ENCODE measurements at regions not wholly inside any gene's neighbourhood (a gene's known extent, or its start where the extent isn't known, plus 50 kb on each side); places are given as distances from the start of the nearest gene placed in this dataset.
"Not testable (repeated sequence)": the region's sequence is repeated elsewhere in the genome, so short reads cannot be mapped to it uniquely, and the experiment has no call there.

DNA sequence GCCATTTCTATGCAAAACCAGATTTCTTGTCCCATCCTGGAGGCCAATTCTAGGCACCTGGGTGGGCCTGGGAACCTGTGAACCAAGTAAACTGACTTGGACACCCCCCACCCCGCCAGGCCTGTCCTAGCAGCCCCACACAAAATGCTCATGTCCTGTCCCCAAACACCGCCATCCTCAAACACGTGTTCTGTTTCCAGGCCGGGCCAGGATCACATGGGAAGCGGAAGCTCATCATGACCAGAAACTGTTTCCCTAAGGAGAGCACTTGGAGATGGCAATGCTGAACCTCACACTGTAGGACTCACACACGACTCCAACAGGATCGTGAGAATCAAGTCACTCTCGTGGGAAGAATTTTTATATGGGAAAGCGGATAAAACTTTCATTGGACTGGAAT lies 78.7 kb upstream of the DRD5 start:
- not testable (repeated sequence) for DNase-seq (ENCODE audit: low spot score)

DNA sequence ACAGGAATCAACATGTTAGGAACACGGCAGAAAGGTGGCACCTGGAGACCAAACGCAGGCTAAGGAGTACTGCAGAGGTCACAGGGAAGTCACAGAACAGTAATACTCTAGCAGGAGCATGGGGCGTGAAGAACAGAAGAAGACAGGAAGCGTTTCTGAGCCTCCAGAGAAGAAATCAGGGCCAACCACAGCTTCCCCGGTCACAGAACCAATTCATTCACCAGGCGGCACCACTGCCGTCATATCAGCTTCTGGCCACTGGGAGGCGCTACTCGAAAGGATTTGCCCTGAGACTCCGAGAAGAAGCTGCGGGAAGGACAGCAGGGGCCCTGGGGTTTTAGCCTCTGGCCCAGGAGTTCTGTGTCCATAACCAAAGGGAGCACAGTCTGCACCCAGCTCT lies 78.0 kb upstream of the DRD5 start:
- peak; percentile 27 for DNase-seq (ENCODE audit: low spot score)

DNA sequence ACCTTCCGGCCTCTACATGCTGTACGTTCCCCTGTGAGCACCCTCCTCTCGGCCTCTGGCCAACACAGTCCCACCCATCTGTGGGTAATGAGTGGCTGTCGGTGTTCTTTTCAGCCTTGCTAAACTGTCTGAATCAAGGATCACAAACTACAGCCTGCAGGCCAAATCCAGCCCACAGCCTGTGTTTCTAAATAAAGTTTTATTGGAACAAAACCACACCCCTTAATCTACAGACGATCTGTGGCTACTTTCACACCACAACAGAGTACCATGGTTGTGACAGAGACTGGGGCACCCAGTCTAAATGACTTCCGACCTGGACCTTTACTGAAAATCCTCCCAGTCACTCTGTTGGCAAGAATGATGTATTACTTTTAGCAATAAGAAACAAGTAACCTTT lies 77.3 kb upstream of the DRD5 start:
- DNase-seq (ENCODE audit: low spot score): not testable (repeated sequence)

DNA sequence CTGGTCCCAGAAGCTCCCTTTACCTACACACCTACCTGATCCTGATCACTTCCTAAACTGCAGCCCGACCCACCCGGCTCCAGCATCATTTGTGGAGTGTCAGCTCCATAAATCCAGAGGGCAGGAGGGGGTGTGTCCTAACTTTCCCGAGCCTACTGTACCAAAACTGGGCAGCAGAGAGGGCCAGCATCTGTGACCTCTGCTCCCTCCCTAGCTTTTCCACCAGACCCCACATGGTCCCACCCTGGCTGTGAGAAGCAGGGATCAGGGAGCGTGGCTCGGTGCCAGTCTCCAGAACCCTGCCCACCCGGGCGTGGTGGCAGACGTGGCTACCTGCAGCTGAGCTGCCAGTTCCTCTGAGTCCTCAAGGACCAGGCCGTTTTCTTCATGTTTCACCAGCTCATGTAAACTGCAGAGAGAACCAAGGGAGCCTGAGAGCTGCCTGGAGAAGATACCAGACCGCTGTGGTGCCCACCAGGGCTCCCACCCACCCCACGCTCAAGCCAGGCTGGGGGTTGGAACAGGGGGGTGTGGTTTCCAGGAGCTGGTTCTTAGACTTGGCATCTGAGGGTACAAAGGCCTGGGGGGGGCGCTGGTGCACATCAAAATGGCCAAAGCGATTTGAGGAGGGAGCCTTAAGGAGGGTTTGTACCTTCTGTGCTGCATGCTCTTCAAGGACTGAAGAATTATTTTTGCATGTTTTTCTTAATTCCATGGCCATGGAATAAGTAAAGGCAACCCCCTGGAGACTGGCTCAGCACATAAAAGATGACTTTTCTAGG lies 76.7 kb upstream of the DRD5 start:
- DNase-seq (ENCODE audit: low spot score): no peak

DNA sequence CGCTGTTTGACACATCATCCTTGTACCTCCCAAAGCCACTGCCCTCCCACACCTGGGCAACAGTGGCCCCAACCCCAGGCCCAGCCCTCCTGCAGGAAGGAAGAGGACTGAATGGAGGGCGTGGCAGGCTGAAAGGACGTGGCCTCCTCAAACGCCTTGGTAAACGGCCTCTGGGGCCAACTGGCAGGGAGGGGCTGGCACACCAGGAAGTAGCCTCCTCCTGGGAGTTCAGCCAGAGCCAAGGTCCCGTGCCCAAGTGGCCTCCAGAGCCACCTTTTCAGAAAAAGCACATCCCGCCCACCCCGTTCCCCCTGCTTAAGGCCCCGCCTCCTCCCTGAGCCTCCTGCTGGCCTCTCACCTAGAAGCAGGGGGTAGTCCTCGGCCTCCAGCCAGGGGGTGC lies 74.2 kb upstream of the DRD5 start:
- DNase-seq (ENCODE audit: low spot score): not testable (repeated sequence)

DNA sequence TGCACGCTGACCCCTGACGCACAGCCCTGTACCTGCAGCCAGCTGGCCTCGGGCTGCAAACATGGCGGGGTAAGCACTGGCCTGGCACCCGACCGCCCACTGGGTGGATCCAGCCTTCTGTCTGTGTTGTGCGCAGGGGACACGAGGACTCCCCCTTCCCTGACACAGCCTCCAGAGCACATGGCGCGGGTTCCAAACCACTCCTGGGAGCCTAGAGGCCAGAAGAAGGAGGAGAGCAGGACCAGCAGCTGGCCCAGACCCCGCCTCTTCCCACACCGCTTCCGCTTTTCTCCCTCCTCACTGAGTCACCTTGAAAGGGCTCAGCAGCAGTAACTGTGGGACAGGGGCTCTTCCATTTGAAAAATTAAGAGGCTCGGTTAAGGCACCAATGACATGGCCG lies 73.5 kb upstream of the DRD5 start:
- not testable (repeated sequence) for DNase-seq (ENCODE audit: low spot score)

DNA sequence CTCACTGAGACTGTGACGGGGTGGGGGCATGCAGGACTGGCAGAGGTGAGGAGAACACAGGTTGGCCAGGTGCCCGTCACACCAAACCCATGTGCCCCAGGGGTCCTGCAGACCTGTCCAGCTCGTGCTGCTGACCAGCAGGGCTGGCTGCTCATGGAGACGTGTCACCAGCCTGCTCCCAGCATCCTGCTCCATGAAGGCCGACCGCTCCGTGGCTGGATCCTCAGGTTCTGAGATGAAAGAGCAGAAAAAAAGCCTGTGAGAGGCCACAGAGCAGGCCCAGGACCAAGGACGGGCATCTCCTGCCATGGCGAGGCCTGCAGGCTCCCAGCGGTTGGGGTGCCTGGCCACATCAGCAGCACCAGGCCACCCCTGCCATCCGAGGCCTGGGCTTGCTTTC lies 71.7 kb upstream of the DRD5 start:
- DNase-seq (ENCODE audit: low spot score): no peak

DNA sequence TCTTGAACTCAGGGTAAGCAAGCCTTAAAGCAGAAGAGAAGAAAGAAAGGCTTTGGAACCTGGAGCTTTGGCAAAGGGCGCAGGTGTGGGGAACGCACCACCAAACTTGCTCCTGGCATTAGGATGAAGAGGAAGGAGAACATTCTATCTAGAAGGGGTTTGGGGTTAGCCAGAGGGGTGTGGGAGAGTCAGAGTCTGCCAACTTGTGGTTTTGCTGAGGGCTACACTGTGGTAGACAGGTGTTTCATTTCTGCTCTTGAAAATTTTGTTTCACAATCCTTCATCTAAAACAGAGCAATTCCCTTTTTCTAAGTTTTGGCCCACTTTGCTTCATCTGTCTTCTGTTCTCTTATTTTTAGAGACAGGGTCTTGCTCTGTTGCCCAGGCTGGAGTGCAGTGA lies 66.2 kb upstream of the DRD5 start:
- DNase-seq (ENCODE audit: low spot score): not testable (repeated sequence)

DNA sequence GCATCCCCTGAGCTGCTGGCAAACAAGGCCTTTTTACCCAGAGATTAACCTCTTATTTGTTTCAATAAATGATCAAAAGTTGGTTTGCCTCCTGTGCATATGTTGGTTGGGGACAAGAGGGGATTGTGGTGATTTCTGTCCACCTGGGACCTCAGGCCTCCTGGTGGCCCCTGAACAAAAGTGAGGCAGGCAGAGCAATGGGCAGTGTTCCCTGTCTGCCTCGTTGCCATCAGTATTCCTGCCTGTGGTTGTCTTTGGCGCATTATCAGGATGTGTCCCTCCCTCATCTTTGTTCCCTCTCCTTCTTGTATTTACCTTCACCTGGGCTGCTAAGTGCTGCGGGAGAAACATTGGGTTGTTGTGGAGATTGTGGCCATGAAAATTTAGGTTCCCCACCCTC lies 65.3 kb upstream of the DRD5 start:
- no peak for DNase-seq (ENCODE audit: low spot score)

DNA sequence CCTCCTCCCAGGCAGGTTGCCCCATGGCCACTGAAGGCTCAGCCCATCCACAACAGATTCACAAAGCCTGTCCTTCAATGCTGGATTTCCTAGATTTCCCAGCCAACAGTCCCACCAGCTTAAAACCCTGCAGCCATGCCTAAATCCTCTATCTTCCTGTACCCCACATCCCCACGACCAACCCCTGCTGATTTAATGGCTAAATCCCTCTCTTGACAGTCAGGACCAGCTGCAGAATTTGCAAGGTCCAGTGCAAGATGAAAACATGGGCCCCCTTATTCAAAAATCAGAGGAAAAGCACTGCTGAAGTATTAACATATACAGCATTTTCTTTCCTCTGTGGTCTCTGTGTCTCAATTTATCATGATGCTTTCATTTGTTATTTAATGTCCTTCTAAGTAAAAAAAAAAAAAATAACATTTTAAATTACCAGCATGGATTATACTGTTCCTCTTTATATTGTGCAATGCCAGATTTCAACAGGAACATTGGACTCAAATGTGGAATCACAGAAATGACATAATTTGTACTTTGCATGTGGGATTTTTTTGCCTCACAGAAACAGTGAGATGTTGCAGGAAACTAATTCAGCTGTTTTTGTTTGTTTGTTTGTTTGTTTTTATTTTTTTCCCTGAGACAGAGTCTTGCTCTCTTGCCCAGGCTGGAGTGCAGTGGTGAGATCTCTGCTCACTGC lies 63.0 kb upstream of the DRD5 start:
- DNase-seq (ENCODE audit: low spot score): not testable (repeated sequence)

DNA sequence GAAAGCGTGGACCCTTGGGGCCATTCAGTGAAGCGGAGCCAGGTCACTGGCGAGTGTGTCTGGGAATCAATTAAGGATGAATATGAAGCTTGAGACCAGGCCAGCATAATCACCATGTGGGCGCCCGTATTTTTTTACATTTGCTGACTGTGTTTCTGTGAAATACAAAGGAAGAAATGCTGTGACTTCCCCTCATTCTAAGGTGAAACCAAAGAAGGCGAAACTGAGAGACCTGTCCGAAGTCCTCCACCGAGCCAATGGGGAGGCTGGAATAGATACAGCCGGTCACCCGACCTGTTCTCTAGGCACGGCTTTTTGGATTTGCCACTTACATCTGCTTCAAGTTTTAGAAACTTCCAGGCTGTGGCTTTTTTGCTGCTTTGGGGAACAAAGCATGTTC lies 59.3 kb upstream of the DRD5 start:
- not testable (repeated sequence) for DNase-seq (ENCODE audit: low spot score)

Data from umbilical cord (tissue), 1 donor.